A673 (cell line): ENCODE measurements at regions not wholly inside any gene's neighbourhood (a gene's known extent, or its start where the extent isn't known, plus 50 kb on each side); places are given as distances from the start of the nearest gene placed in this dataset.

Experiments used
- CTCF ChIP-seq: fragments of 300-800, 200-600 bp; sonication (generic); conservative IDR thresholded peaks from 2 replicates; pipeline ENCODE4 v1.5.1; 2017; ENCODE audit warnings: low read depth, mild to moderate bottlenecking, antibody characterized with exemption, low read length, moderate library complexity, mixed read lengths
- EZH2 ChIP-seq: fragments of 200-600 bp; sonication (generic); IDR thresholded peaks from 2 replicates; pipeline ENCODE4 v1.6.1; 2017; ENCODE audit warnings: borderline replicate concordance, low read depth, mild to moderate bottlenecking, mixed read lengths, antibody characterized with exemption, low read length; ENCODE audit not compliant: poor library complexity, severe bottlenecking

GRCh38 chr21:23968008-23968407, 1639.3 kb downstream of the MRPL39 start:
- TF ChIP-seq CTCF (no peak), EZH2 (no peak)
